ENCODE measurements at regions not wholly inside any gene's neighbourhood (a gene's known extent, or its start where the extent isn't known, plus 50 kb on each side); places are given as distances from the start of the nearest gene placed in this dataset.

DNA sequence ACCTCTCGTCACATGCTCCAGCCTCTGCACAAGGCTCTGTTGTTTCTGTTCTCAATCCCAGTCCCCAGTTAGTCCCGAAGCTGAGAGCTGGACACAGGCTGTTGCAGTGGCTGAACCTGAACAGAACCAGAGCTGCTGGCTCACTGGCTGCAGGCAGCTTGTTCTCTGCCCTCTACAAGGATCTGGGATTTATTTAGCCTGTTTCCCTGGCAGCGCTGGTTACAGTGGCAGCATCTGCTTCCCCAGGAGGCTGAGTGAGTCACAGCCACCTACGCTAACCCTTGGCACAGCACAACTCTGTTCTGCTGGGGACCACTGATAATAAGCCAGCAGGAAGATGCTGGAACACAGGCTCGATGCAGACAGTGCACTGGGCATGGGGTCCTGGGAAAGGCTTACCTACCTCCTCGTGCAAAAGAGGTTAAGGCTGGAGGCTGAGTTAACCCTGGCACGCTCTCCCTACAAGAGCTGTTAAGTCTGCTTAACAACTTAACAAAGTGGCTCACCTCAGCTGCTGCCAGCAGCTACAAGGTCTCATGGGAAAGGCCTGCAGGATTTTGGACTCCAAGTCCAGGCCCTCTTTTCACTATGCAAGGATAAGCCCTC lies 299.6 kb downstream of the PCNX1 start:
- 72% methylated on average over 3 of the region's 7 CpGs; no CpG with 5 or more reads in 1 of the 2 experiments for WGBS, 2 experiments (ENCODE audit: extremely low coverage in 2 of 2, insufficient read length in 1 of 2)
- Histone ChIP-seq H4K91ac (ENCODE audit: insufficient read depth, low read depth, low read length) (no peak overlapping the region), H2BK15ac (ENCODE audit: low read depth, low read length) (no peak overlapping the region), H3K4me1 (ENCODE audit: control insufficient read depth, insufficient read depth, low read length) (peaks cover 8% of the 10 kb centered on the region), H2AK9ac (replicated peaks; ENCODE audit: low read depth, low read length, poor library complexity) (no peak overlapping the region), H3K14ac (replicated peaks; ENCODE audit: low read depth, low read length) (no peak overlapping the region), H3K23ac (ENCODE audit: low read depth, low read length) (no peak overlapping the region), H3K9me1 (ENCODE audit: insufficient read depth, low read length) (no peaks in the 10 kb centered on the region; the same call in 1 of the 2 replicates), H4K5ac (ENCODE audit: low read depth, low read length) (no peak overlapping the region), H3K18ac (ENCODE audit: low read depth, low read length) (no peak overlapping the region), H3K4me3 (ENCODE audit: insufficient read depth, low read depth, low read length) (no peak overlapping the region), H2AFZ (replicated peaks; ENCODE audit: low read length, poor library complexity) (peak overlapping the region; percentile 48), H2BK120ac (ENCODE audit: low read depth, low read length) (no peak overlapping the region), H3K4me2 (ENCODE audit: low read depth, low read length) (no peak overlapping the region), H4K8ac (ENCODE audit: low read depth in 2 of 2, low read length in 2 of 2) (no peak overlapping the region), H3K56ac (ENCODE audit: extremely low read depth, insufficient read depth, low read length) (no peak overlapping the region), H3K9ac (ENCODE audit: low read depth, low read length) (no peak overlapping the region), H3K79me1 (ENCODE audit: low read depth in 1 of 2, low read length in 2 of 2) (no peaks in the 10 kb centered on the region), H3K4ac (ENCODE audit: low read depth, low read length) (no peak overlapping the region), H2BK5ac (ENCODE audit: low read depth, low read length, poor library complexity, severe bottlenecking) (no peak overlapping the region), H3K27me3 (ENCODE audit: control insufficient read depth, insufficient read depth, low read length) (no peaks in the 10 kb centered on the region), H3K36me3 (ENCODE audit: control insufficient read depth, insufficient read depth, low read length) (no peaks in the 10 kb centered on the region), H4K20me1 (ENCODE audit: insufficient read depth, low read length) (no peaks in the 10 kb centered on the region), H2BK20ac (ENCODE audit: low read depth, low read length) (no peak overlapping the region), H3K27ac (ENCODE audit: insufficient read depth, low read length) (no peak overlapping the region), H3K9me3 (ENCODE audit: control insufficient read depth, insufficient read depth, low read length) (no peaks in the 10 kb centered on the region), H2AK5ac (ENCODE audit: low read depth, low read length) (no peak overlapping the region)
- intact Hi-C loops (cut with micrococcal nuclease), result no loop called here
- ATAC-seq (ENCODE audit: low read depth), result peak; percentile 83
- in situ Hi-C loops (cut with MboI; ENCODE audit: low sequenced_read_pairs), result no loop called here
- ChIA-PET CTCF (no interaction called here), POLR2A (ENCODE audit: unreplicated experiment) (interaction anchor here (0.6 kb wide), 1 partner anchor 78 kb away, joined by 7 read pairs; no protein-coding TSS in a partner anchor)
- BruUV-seq (replicated peaks), result no TSS peak
- peak; percentile 85 for DNase-seq
- no peak for TF ChIP-seq RCOR1 (IDR thresholded peaks at IDR 0.05; ENCODE audit: insufficient replicate concordance, low read length)
- peak; percentile 72 for TF ChIP-seq FOS (IDR thresholded peaks at IDR 0.05; ENCODE audit: low read depth, low read length)
- dilution Hi-C loops (cut with HindIII; ENCODE audit: low sequenced_read_pairs, unreplicated experiment), result no loop called here
